PFSK-1 (cell line): ENCODE measurements at regions not wholly inside any gene's neighbourhood (a gene's known extent, or its start where the extent isn't known, plus 50 kb on each side); places are given as distances from the start of the nearest gene placed in this dataset.

Experiments used
- FOXP2 ChIP-seq: optimal IDR thresholded peaks from 2 replicates; pipeline ENCODE3; 2011; ENCODE audit warnings: borderline replicate concordance, control low read depth, inconsistent platforms; ENCODE audit not compliant: insufficient read depth; ENCODE audit errors: extremely low read length, extremely low read depth
- POLR2AphosphoS5 ChIP-seq: IDR thresholded peaks from 2 replicates; pipeline ENCODE4 v1.6.1; 2012; ENCODE audit warnings: low read depth, mild to moderate bottlenecking, control low read depth, low read length, moderate library complexity
- SIN3A ChIP-seq: IDR thresholded peaks from 2 replicates; pipeline ENCODE4 v1.6.1; 2012; ENCODE audit warnings: mild to moderate bottlenecking, low read length, moderate library complexity, borderline replicate concordance; ENCODE audit not compliant: insufficient read depth
- TAF1 ChIP-seq: IDR thresholded peaks from 2 replicates; pipeline ENCODE4 v1.6.1; 2012; ENCODE audit warnings: low read length, control low read depth, borderline replicate concordance; ENCODE audit not compliant: insufficient read depth
- TF ChIP-seq, protein P1 (sequence below), 2 experiments: IDR thresholded peaks; 2 replicates each; pipeline versions ENCODE4 v1.6.1 to v1.8.0; 2011 to 2012; ENCODE audit warnings: low read depth in 2 of 2, low read length in 2 of 2, control low read depth in 1 of 2, inconsistent platforms in 1 of 2, mild to moderate bottlenecking in 1 of 2, moderate library complexity in 1 of 2; ENCODE audit not compliant: insufficient read depth in 1 of 2

DNA sequence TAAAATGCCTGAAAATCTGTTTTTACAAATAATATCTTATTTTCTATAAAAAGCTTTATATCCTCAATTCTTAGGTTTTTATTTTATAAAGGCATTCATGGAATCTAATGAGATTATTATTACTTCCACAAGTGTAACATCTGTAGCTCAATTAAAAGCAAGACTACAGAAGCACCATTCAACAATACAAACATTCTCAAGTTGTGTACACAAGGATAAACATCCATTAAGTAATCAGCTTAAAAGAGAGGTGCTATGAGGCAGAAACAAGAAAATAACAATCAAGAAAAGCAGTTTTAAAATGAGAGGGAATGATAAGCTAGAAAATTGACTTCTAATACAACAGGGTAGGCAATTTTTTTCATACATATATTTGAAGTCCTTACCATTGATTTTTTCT is 326.1 kb downstream of the MRPL39 start:
- TF ChIP-seq FOXP2 (no peak), POLR2AphosphoS5 (no peak), SIN3A (no peak), TAF1 (no peak)
- TF ChIP-seq, protein P1, sequence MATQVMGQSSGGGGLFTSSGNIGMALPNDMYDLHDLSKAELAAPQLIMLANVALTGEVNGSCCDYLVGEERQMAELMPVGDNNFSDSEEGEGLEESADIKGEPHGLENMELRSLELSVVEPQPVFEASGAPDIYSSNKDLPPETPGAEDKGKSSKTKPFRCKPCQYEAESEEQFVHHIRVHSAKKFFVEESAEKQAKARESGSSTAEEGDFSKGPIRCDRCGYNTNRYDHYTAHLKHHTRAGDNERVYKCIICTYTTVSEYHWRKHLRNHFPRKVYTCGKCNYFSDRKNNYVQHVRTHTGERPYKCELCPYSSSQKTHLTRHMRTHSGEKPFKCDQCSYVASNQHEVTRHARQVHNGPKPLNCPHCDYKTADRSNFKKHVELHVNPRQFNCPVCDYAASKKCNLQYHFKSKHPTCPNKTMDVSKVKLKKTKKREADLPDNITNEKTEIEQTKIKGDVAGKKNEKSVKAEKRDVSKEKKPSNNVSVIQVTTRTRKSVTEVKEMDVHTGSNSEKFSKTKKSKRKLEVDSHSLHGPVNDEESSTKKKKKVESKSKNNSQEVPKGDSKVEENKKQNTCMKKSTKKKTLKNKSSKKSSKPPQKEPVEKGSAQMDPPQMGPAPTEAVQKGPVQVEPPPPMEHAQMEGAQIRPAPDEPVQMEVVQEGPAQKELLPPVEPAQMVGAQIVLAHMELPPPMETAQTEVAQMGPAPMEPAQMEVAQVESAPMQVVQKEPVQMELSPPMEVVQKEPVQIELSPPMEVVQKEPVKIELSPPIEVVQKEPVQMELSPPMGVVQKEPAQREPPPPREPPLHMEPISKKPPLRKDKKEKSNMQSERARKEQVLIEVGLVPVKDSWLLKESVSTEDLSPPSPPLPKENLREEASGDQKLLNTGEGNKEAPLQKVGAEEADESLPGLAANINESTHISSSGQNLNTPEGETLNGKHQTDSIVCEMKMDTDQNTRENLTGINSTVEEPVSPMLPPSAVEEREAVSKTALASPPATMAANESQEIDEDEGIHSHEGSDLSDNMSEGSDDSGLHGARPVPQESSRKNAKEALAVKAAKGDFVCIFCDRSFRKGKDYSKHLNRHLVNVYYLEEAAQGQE (IDR thresholded peaks at IDR 0.05; ENCODE audit: insufficient read depth in 1 of 2, low read depth in 2 of 2, low read length in 2 of 2): no peak

DNA sequence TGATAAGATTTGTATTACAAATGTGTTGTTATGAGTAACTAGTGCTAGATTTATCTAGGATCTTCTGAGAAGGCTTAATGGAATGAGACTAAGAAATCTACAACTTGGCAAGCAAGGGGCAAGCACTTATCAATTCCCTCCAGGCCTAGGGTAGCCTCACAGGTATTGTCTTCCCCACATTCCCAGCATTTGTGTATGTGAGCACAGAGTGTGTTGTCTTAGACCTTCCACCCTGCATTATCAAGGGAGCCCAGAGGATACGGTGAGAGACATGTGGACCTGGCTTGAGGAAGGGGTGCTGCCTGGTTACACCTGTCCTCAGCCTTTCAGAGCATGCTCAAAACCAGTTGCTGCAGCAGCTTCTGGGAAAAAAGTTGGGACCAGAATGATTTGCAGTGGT is 327.2 kb downstream of the MRPL39 start:
- TF ChIP-seq POLR2AphosphoS5: no peak
- TF ChIP-seq TAF1: no peak
- no peak for TF ChIP-seq SIN3A
- TF ChIP-seq FOXP2: no peak
- TF ChIP-seq, protein P1 (IDR thresholded peaks at IDR 0.05; ENCODE audit: insufficient read depth in 1 of 2, low read depth in 2 of 2, low read length in 2 of 2): no peak

DNA sequence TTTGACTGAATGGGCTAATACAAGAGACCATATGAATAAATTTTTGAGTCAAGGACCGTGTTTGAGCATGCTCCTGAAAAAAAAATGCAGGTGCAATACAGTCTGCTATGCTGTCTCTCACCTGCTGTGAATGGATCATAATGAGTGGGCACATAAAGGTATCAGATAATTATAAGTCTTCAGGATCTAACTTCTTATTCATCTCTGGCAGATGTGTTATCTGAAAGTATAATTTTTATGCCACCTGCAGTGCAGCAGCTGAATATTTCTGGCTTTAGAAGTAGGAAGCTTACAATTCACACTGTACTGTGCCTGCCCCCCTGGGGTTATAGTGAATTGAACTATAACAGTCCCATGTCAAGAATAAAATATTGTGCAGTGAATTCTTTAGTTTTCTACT is 333.3 kb downstream of the MRPL39 start:
- TF ChIP-seq, protein P1 (IDR thresholded peaks at IDR 0.05; ENCODE audit: insufficient read depth in 1 of 2, low read depth in 2 of 2, low read length in 2 of 2): no peak
- no peak for TF ChIP-seq SIN3A
- no peak for TF ChIP-seq FOXP2
- TF ChIP-seq TAF1: no peak
- no peak for TF ChIP-seq POLR2AphosphoS5

DNA sequence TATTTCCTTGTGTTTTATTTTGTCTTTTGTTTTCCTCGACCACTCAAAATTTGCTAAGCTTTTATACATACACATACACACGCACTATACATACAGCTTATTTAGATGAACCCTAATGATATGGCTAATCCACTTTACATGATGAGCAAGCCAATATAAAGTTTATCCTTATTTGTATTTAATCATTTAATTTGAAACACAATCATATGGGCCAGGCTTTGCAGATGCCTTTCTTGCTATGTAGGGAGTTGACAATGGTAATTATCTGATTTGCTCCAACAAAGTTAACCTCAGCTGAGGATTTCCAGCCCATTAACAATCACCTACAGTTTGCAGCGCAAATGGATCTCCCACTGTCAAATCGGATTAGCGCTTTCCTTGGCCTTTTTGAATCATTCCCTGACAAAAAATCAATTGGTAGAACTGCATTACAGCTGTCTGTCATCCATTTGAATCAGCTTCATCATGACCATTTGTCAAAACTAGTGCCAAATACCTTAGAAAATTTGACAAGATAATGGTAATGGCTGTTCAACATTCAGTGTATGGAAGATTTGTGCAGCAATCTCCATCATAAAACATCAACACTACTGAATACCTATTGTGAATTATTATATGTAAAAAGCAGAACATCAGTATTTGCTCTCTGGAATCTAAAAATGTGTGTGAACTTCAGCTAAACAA is 352.6 kb downstream of the MRPL39 start:
- TF ChIP-seq POLR2AphosphoS5 (no peak), FOXP2 (no peak), SIN3A (no peak), TAF1 (no peak)
- TF ChIP-seq, protein P1 (IDR thresholded peaks at IDR 0.05; ENCODE audit: insufficient read depth in 1 of 2, low read depth in 2 of 2, low read length in 2 of 2): no peak

DNA sequence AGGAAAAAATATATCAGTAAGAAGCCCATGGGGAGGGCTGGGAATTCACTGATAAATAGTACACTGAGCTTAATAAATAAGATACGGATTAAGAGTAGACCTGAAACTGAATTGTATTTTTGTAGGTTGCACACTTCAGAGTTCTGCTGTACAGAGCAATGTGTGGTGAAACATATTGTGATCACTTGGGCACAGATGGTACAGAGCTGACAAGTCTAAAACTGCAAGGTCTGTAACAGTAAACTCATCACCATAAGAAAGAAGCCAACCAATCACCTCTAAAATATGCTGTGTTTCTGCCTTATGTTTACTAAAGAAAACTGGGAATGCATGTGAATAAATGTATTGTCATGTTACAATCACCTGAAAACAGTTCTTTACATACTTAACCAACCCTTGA is 360.7 kb downstream of the MRPL39 start:
- TF ChIP-seq TAF1 (no peak), FOXP2 (no peak), POLR2AphosphoS5 (no peak)
